ENCODE measurements at regions not wholly inside any gene's neighbourhood (a gene's known extent, or its start where the extent isn't known, plus 50 kb on each side); places are given as distances from the start of the nearest gene placed in this dataset.

GRCh38 chr6:23678626-23679025, 447.4 kb upstream of the NRSN1 start:
- TF ChIP-seq CTCF (IDR thresholded peaks at IDR 0.05; ENCODE audit: extremely low read depth in 1 of 2, insufficient read depth in 1 of 2, low read depth in 1 of 2, low read length in 2 of 2) (no peak), MAX (IDR thresholded peaks at IDR 0.05; ENCODE audit: insufficient read depth, insufficient read length) (no peak), POLR2A (IDR thresholded peaks at IDR 0.05; ENCODE audit: low read depth, low read length) (no peak)
